ENCODE measurements at regions not wholly inside any gene's neighbourhood (a gene's known extent, or its start where the extent isn't known, plus 50 kb on each side); places are given as distances from the start of the nearest gene placed in this dataset.

- TF ChIP-seq CTCF (IDR thresholded peaks at IDR 0.05) (no peak), ZFX (IDR thresholded peaks at IDR 0.05; ENCODE audit: borderline replicate concordance) (no peak)
Measured at GRCh38 chr10:51005551-51005950, 68.7 kb upstream of the PRKG1 start.

Measured in 22Rv1 (cell line).